Choroid plexus epithelial cell (primary cell): ENCODE measurements at regions not wholly inside any gene's neighbourhood (a gene's known extent, or its start where the extent isn't known, plus 50 kb on each side); places are given as distances from the start of the nearest gene placed in this dataset.

Source experiments
- DNase-seq: peaks from one replicate; pipeline ENCODE4 v3.0.0-alpha.2; 2010; ENCODE audit warnings: low read depth
- H3K4me3 ChIP-seq: 2 replicates; pipeline ENCODE4 v1.5.1; 2011; ENCODE audit warnings: low read depth, mild to moderate bottlenecking, control low read depth, low read length, moderate library complexity
- TF ChIP-seq, protein P1 (sequence below): conservative IDR thresholded peaks from 2 replicates; pipeline ENCODE4 v1.5.1; 2011; ENCODE audit warnings: low read depth, mild to moderate bottlenecking, control low read depth, inconsistent platforms, low read length, moderate library complexity

DNA sequence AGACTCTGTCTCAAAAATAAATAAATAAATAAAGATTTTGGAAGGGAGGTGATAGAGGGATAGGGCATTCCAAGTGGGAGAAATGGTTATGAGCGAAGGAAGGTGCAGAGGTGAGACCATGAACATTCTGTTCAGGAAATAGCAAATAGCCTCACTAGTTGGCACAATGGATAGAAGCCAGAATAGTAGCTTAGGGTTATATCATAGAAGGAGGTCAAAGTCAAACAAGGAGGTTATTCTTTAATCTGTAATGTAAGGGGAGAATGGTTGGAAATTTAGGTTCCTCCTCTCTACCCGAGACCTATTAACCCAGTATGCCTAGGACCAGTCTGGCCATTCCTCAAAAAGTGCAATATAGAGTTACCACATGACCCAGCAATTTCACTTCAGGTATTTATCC lies 275.8 kb downstream of the MN1 start:
- TF ChIP-seq, protein P1, sequence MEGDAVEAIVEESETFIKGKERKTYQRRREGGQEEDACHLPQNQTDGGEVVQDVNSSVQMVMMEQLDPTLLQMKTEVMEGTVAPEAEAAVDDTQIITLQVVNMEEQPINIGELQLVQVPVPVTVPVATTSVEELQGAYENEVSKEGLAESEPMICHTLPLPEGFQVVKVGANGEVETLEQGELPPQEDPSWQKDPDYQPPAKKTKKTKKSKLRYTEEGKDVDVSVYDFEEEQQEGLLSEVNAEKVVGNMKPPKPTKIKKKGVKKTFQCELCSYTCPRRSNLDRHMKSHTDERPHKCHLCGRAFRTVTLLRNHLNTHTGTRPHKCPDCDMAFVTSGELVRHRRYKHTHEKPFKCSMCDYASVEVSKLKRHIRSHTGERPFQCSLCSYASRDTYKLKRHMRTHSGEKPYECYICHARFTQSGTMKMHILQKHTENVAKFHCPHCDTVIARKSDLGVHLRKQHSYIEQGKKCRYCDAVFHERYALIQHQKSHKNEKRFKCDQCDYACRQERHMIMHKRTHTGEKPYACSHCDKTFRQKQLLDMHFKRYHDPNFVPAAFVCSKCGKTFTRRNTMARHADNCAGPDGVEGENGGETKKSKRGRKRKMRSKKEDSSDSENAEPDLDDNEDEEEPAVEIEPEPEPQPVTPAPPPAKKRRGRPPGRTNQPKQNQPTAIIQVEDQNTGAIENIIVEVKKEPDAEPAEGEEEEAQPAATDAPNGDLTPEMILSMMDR = no peak
- no peak for DNase-seq
- no peak overlapping the region for H3K4me3 ChIP-seq

DNA sequence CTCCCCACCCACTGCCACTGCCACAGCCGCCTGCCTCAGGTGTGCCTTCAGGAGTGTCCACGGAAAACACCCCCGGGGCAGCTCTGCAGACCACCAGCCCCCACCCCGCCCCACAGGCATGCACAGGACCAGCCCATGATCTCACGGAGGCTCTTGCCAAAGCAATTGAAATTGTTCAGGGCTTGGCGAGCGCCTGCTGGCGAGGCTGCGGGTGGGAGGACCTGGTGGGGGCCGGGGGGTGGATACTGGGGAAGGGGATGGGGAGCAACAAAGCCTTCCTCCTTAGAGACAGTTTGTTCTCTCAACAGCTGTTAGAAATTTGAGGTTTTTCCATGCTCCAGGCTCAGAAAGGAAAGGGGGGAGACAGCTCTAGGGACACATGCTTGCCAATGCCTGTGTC lies 274.7 kb downstream of the MN1 start:
- no peak overlapping the region for H3K4me3 ChIP-seq
- DNase-seq = no peak
- TF ChIP-seq, protein P1 = no peak

DNA sequence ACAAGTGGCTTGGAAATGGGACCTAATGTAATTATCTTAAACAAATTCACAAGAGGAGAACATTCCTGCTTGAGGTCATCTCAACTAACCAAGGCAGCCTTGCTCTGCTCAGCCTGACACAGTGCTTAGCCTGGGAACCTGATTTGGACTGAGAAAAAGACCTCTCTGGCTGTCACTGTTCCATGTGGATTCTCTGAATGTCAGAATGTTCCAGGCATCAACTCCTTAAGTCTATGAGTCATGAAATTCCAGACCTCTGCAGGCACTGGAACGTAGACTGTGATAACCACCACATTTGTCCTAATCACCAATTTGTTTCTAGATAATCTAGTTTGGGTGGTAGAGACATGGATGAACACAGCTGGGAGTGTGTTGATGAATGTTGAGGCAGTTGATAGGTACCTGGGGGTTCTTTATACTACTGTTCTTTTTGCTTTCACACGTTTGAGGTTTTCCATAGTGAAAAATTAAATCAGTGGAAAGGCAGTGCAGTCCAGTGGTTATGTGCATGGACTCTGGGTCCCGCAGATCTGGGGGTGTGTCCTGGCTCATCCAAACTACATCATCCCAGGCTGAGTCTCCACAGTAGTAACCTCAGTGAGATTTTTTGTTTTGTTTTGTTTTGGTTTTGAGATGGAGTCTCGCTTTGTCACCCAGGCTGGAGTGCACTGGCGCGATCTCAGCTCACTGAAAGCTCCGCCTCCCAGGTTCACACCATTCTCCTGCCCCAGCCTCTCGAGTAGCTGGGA lies 269.6 kb downstream of the MN1 start:
- peak; percentile 77 for DNase-seq
- TF ChIP-seq, protein P1 = no peak

DNA sequence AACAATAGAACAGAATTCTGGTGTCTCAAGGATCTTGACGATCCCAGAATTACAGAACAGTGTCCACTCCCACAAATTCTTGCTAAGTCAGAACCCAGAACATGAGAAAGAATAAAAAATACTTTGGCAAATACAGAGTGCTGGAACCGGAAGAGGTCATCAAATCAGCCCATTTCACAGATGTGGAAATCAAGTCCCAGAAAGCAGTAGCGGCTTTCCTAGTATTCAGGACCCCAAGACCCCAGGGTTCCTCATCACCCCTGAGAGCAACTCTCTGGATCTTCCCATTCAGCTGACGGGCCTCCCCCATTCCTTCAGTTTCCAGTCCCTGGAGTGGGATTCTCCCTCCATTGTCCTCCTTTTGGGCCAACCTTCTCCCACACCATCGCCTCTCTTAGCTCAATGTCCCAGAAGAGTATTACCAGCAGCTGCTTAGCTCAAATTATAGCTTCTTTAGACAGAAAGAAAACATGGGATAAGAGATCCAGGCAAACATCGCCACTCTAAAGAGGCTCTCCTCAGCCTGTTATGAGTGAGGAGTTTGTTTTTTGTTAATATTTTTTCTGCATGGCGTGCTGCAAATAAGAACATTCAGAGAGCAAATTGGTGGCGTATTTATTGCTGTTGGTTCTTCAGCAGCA lies 268.3 kb downstream of the MN1 start:
- TF ChIP-seq, protein P1 = no peak
- H3K4me3 ChIP-seq = no peak overlapping the region
- DNase-seq = no peak

More for the DNA sequence above, 269.6 kb downstream of the MN1 start:
- H3K4me3 ChIP-seq = no peak overlapping the region

DNA sequence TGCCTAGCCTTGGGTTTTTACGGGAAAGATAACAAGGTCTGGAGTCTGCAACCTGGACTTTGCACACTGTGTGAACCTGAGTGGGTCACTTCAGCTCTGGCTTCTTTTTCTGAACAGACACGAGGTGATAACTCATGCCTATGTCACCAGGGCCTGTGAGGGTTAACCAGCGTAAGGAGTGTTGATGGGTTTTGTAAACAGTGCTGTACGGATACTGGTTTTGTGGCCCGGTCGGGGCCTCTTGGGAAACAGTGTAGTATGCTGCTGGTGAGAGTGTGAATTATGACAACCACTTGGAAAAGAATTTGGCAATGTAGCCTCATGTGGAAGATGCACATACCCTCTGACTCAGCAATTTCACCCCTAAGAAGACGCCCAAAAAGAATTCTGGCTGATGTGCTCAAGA lies 266.8 kb downstream of the MN1 start:
- no peak overlapping the region for H3K4me3 ChIP-seq
- peak; percentile 92 for DNase-seq
- TF ChIP-seq, protein P1 = no peak

DNA sequence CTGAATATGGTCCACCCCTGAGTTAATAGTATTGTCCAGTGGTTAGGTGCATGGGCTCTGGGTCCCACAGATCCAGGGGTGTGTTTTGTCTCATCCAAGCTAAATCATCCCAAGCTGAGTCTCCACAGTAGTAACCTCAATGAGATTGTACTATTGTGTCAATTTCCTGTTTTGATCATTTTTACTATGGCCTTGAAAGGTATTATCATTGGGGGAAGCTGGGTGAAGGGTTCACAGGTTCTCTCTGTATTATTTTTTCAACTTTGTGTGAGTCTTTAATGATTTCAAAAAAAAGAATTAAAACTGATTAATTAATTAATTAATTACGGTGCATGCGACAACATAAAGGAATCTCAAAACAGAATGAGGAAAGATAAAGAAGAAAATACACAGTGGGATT lies 266.1 kb downstream of the MN1 start:
- DNase-seq = no peak
- no peak overlapping the region for H3K4me3 ChIP-seq
- TF ChIP-seq, protein P1 = no peak

DNA sequence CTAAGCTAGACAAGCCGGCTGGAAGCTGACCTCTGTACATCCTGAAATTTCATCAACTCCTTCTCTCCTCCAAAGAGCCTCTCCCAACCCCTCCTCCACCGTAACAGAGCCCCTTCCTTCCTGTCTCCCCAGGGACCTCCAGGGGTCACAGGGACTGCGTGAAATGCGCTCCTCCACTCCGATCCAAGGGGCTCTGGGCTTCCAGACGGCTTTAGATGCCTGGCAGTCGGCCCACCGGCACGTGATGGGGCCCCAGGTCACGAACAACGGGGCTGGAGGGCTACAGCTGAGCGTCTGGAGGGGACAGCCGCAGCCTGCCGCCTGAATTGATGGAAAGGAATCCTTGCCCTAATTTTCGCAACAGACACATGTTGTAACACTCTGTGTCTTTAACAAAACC lies 264.1 kb downstream of the MN1 start:
- H3K4me3 ChIP-seq = no peak overlapping the region
- DNase-seq = peak; percentile 41
- TF ChIP-seq, protein P1 = no peak
